Lower leg skin (tissue), 3 donors: ENCODE measurements at regions not wholly inside any gene's neighbourhood (a gene's known extent, or its start where the extent isn't known, plus 50 kb on each side); places are given as distances from the start of the nearest gene placed in this dataset.

ENCODE experiments used
- POLR2A ChIP-seq, 2 donors: fragments of 450-650 bp; IDR thresholded peaks; one replicate each; pipeline ENCODE4 v1.6.1; 2016 to 2017; ENCODE audit warnings: antibody characterized with exemption in 2 of 2, mild to moderate bottlenecking in 1 of 2, moderate library complexity in 1 of 2
- TF ChIP-seq, protein P1 (sequence below), 3 donors: fragments of 450-650 bp; IDR thresholded peaks; one replicate each; pipeline ENCODE4 v1.5.1; 2016; ENCODE audit warnings: antibody characterized with exemption in 3 of 3, mild to moderate bottlenecking in 3 of 3, moderate library complexity in 2 of 3

DNA sequence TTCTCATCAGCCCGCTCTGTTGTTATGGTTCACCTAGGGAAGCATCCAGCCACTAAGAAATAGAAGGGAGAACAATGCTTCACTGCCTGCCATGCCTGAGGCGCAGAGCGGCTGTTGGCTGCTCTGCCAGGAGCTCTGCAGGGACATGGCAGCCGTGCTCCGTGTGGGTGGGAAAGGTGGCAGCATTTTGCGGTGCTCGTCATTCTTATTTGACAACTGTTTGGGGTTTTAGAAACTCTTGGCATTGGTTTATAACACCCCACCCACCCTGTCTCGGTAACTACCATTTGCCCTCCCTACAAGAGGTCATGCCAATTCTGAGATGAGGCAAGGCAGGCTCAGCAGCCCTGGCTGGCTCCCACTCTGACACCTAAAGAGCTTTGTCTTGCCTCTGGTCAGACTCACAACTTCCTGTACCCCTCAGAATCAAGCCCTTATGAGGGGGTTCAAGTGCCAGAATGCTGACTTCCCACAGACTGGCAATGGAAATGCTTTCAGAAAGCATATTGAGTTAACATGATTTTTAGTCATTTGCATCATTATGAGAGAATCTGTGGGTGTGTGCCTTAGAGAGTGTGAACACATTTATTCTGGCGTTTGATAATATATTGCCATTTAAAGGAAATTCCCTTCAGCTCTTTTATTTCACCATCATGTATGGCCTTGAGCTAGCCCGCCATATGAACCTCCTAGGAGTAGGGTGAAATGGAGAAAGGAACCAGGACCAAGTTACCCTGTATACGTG, 288.0 kb upstream of the ANKRD55 start:
- no peak for TF ChIP-seq POLR2A (IDR thresholded peaks at IDR 0.05)
- TF ChIP-seq, protein P1, sequence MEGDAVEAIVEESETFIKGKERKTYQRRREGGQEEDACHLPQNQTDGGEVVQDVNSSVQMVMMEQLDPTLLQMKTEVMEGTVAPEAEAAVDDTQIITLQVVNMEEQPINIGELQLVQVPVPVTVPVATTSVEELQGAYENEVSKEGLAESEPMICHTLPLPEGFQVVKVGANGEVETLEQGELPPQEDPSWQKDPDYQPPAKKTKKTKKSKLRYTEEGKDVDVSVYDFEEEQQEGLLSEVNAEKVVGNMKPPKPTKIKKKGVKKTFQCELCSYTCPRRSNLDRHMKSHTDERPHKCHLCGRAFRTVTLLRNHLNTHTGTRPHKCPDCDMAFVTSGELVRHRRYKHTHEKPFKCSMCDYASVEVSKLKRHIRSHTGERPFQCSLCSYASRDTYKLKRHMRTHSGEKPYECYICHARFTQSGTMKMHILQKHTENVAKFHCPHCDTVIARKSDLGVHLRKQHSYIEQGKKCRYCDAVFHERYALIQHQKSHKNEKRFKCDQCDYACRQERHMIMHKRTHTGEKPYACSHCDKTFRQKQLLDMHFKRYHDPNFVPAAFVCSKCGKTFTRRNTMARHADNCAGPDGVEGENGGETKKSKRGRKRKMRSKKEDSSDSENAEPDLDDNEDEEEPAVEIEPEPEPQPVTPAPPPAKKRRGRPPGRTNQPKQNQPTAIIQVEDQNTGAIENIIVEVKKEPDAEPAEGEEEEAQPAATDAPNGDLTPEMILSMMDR (IDR thresholded peaks at IDR 0.05) = no peak
